Tibial artery (tissue), 4 donors: ENCODE measurements at regions not wholly inside any gene's neighbourhood (a gene's known extent, or its start where the extent isn't known, plus 50 kb on each side); places are given as distances from the start of the nearest gene placed in this dataset.

ENCODE experiments used
- DNase-seq, 2 donors: peaks; one replicate each; pipeline ENCODE4 v3.0.0-alpha.2; 2019
- H3K27ac ChIP-seq, 2 donors: fragments of 200-600 bp; sonication (generic) in 1 of 2; 1 replicate in 1 of 2; 2 replicates in 1 of 2; pipeline ENCODE4 v1.5.1; 2018 to 2019; ENCODE audit warnings: mild to moderate bottlenecking in 1 of 2
- H3K27me3 ChIP-seq, 2 donors: fragments of 200-600 bp; sonication (generic) in 1 of 2; one replicate each; pipeline versions ENCODE4 v1.5.1 to v1.6.0; 2016 to 2019
- H3K36me3 ChIP-seq, 3 donors: fragments of 200-600 bp; sonication (generic) in 2 of 3; one replicate each; pipeline ENCODE4 v1.5.1; 2016 to 2019; ENCODE audit warnings: mild to moderate bottlenecking in 2 of 3
- H3K4me1 ChIP-seq, 4 donors: fragments of 200-600 bp; sonication (generic) in 2 of 4; 1 replicate in 3 of 4; 2 replicates in 1 of 4; pipeline ENCODE4 v1.5.1; 2016 to 2019
- H3K4me3 ChIP-seq, 2 donors: fragments of 200-600 bp; sonication (generic) in 1 of 2; 1 replicate in 1 of 2; 2 replicates in 1 of 2; pipeline ENCODE4 v1.5.1; 2018 to 2019; ENCODE audit warnings: mild to moderate bottlenecking in 2 of 2
- H3K9me3 ChIP-seq, 3 donors: fragments of 200-600 bp; sonication (generic) in 1 of 3; one replicate each; pipeline ENCODE4 v1.5.1; 2016 to 2019
- intact Hi-C: fragments of 100-400 bp; cut with DNase I; formaldehyde crosslinking; loops from one replicate; pipeline ENCODE4 v1.15.0; 2023; ENCODE audit warnings: low total_unique reads
- TF ChIP-seq, protein P1 (sequence below), 2 experiments: fragments of 200-600 bp in 1 of 2; fragments of 450-650 bp in 1 of 2; IDR thresholded peaks; one replicate each; pipeline ENCODE4 v1.5.1; 2017 to 2019; ENCODE audit warnings: antibody characterized with exemption in 2 of 2, mild to moderate bottlenecking in 1 of 2, moderate library complexity in 1 of 2

DNA sequence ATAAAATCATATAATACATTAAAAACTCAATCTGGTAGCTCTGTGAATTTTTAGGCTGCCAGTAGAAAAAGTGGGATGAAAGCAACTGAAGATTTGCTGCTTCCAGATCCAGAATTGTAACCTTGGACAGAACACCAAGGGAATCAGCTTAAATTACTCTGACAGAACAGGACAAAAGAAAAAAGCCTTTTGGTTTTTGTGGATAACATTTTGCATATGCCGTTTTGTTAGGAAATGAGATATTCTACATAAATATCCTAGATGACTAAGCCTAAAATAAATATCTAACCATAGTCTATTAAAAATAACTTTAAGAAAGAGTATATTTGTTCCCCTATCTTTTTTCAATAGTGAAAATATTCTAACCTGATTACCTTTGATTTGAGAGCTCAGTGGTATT is 148.7 kb upstream of the DOCK10 start:
- Histone ChIP-seq H3K4me1 (peaks cover 0 to under 1% (median 0%) of the 10 kb centered on the region in 4 donors), H3K27ac (no peak overlapping the region), H3K27me3 (no peaks in the 10 kb centered on the region), H3K36me3 (no peaks in the 10 kb centered on the region), H3K9me3 (no peaks in the 10 kb centered on the region), H3K4me3 (no peak overlapping the region)
- TF ChIP-seq, protein P1, sequence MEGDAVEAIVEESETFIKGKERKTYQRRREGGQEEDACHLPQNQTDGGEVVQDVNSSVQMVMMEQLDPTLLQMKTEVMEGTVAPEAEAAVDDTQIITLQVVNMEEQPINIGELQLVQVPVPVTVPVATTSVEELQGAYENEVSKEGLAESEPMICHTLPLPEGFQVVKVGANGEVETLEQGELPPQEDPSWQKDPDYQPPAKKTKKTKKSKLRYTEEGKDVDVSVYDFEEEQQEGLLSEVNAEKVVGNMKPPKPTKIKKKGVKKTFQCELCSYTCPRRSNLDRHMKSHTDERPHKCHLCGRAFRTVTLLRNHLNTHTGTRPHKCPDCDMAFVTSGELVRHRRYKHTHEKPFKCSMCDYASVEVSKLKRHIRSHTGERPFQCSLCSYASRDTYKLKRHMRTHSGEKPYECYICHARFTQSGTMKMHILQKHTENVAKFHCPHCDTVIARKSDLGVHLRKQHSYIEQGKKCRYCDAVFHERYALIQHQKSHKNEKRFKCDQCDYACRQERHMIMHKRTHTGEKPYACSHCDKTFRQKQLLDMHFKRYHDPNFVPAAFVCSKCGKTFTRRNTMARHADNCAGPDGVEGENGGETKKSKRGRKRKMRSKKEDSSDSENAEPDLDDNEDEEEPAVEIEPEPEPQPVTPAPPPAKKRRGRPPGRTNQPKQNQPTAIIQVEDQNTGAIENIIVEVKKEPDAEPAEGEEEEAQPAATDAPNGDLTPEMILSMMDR (IDR thresholded peaks at IDR 0.05), result no peak
- no peak for DNase-seq
- intact Hi-C loops, result no loop called here

GRCh38 chr2:225184948-225185347 is 142.7 kb upstream of the DOCK10 start:
- no peak overlapping the region for H3K27ac ChIP-seq
- H3K36me3 ChIP-seq, result no peaks in the 10 kb centered on the region
- H3K27me3 ChIP-seq, result no peaks in the 10 kb centered on the region
- no peak for DNase-seq
- no peak overlapping the region for H3K4me3 ChIP-seq
- no peaks in the 10 kb centered on the region for H3K9me3 ChIP-seq
- TF ChIP-seq, protein P1 (IDR thresholded peaks at IDR 0.05), result no peak
- intact Hi-C loops, result no loop called here
- H3K4me1 ChIP-seq, result no peaks in the 10 kb centered on the region

DNA sequence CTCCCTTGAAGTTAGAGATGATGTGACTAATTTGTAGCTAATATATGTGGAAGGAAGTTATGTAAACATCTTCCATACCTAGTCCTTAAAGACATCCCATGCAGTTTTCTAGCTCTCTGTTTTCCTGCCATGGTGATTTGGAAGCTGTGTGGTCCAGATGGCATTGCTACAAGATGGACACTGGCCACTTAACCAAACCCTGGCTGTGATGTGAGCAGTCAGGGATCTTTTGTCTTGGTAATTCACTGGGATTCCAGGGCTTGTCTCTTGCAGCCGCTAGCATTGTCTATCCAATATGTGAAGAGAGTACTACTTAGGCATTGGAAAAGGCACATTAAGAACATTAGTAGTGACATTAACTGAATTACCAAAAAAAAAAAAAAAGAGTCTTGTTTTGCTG is 139.9 kb upstream of the DOCK10 start:
- no peaks in the 10 kb centered on the region for H3K4me1 ChIP-seq
- H3K4me3 ChIP-seq, result no peak overlapping the region
- DNase-seq, result no peak
- no peak overlapping the region for H3K27ac ChIP-seq
- no peaks in the 10 kb centered on the region for H3K9me3 ChIP-seq
- intact Hi-C loops, result no loop called here
- TF ChIP-seq, protein P1 (IDR thresholded peaks at IDR 0.05), result no peak
- H3K27me3 ChIP-seq, result no peaks in the 10 kb centered on the region
- no peaks in the 10 kb centered on the region for H3K36me3 ChIP-seq

- Histone ChIP-seq H3K4me1 (no peaks in the 10 kb centered on the region), H3K27ac (no peak overlapping the region), H3K36me3 (no peaks in the 10 kb centered on the region), H3K9me3 (no peaks in the 10 kb centered on the region), H3K27me3 (no peaks in the 10 kb centered on the region), H3K4me3 (no peak overlapping the region)
- DNase-seq, result no peak
- TF ChIP-seq, protein P1 (IDR thresholded peaks at IDR 0.05), result no peak
- intact Hi-C loops, result no loop called here
Measured at GRCh38 chr2:225177098-225177497, 134.8 kb upstream of the DOCK10 start.

DNA sequence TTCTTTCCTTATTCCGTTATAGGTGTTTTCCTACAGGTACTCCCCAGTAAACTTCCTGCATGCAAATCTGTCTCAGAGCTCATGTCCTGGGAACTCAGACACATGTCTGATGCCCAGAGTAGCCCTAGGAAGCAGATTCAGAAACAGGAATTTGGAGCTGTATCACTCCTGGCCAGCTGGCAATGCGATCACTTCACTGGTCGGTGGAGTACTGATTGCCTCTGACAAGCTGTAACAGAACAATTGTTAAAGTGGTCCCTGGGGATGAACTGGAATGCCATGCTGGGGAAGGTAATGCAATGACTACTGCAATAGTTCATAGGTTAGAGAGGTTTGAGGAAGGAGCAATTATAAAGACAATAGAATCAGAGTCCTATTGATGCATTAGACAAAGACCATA is 131.6 kb upstream of the DOCK10 start:
- Histone ChIP-seq H3K27ac (no peak overlapping the region), H3K4me1 (no peaks in the 10 kb centered on the region), H3K9me3 (no peaks in the 10 kb centered on the region), H3K36me3 (no peaks in the 10 kb centered on the region), H3K4me3 (no peak overlapping the region), H3K27me3 (no peaks in the 10 kb centered on the region)
- DNase-seq, result no peak
- TF ChIP-seq, protein P1 (IDR thresholded peaks at IDR 0.05), result no peak
- intact Hi-C loops, result no loop called here

DNA sequence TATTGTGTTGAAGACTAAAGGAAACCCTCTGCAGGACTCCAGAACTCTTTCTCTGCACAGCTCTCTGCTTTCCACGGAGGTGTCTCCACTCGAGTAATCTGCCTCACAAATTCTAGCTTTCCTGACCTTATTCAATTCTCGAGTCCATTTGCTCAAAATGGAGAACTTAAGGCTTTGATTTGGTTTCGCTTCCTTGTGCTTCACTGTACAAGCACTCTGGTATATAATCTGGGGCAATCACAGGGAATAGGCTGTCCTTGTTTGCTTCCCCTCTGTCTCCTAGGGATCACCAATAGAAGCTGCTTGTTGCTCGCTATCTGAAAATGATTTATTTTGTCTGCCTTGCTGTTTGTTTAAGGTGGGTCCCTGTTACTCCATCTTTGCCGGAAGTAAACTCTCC is 129.1 kb upstream of the DOCK10 start:
- Histone ChIP-seq H3K9me3 (no peaks in the 10 kb centered on the region), H3K27me3 (no peaks in the 10 kb centered on the region), H3K27ac (no peak overlapping the region), H3K4me3 (no peak overlapping the region), H3K36me3 (no peaks in the 10 kb centered on the region), H3K4me1 (no peaks in the 10 kb centered on the region)
- DNase-seq, result no peak
- TF ChIP-seq, protein P1 (IDR thresholded peaks at IDR 0.05), result no peak
- intact Hi-C loops, result no loop called here
